ENCODE measurements at regions not wholly inside any gene's neighbourhood (a gene's known extent, or its start where the extent isn't known, plus 50 kb on each side); places are given as distances from the start of the nearest gene placed in this dataset.

DNA sequence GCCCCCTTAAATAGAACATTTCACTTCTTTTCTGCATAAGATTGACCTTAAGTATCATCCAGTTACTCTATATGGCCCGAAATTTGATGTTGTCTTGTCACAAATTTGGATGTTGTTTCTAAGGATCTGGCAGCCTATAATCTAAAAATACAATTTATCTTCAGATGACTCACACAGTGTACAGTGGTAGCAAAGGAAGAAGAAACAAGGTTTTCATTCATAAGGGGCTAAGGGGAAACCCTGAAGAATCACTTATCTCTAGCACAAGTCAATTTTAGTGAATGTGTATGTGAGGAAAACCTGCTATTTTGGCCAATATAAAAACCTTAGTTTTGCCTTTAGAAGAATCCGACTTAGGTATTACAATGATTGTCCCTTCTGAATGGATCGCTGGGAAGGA is 606.3 kb upstream of the LRFN5 start:
- no peak for DNase-seq (ENCODE audit: extremely low read depth, insufficient read length)
- TF ChIP-seq, protein P1, sequence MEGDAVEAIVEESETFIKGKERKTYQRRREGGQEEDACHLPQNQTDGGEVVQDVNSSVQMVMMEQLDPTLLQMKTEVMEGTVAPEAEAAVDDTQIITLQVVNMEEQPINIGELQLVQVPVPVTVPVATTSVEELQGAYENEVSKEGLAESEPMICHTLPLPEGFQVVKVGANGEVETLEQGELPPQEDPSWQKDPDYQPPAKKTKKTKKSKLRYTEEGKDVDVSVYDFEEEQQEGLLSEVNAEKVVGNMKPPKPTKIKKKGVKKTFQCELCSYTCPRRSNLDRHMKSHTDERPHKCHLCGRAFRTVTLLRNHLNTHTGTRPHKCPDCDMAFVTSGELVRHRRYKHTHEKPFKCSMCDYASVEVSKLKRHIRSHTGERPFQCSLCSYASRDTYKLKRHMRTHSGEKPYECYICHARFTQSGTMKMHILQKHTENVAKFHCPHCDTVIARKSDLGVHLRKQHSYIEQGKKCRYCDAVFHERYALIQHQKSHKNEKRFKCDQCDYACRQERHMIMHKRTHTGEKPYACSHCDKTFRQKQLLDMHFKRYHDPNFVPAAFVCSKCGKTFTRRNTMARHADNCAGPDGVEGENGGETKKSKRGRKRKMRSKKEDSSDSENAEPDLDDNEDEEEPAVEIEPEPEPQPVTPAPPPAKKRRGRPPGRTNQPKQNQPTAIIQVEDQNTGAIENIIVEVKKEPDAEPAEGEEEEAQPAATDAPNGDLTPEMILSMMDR (IDR thresholded peaks at IDR 0.05; ENCODE audit: insufficient read depth, low read length, poor library complexity, severe bottlenecking) = no peak
- no peaks in the 10 kb centered on the region for H3K36me3 ChIP-seq (ENCODE audit: control insufficient read depth, insufficient read depth, low read length)
- no peaks in the 10 kb centered on the region for H3K27me3 ChIP-seq (replicated peaks; ENCODE audit: control insufficient read depth, insufficient read depth, low read length)
- H3K4me3 ChIP-seq (replicated peaks; ENCODE audit: low read depth, low read length) = no peak overlapping the region

DNA sequence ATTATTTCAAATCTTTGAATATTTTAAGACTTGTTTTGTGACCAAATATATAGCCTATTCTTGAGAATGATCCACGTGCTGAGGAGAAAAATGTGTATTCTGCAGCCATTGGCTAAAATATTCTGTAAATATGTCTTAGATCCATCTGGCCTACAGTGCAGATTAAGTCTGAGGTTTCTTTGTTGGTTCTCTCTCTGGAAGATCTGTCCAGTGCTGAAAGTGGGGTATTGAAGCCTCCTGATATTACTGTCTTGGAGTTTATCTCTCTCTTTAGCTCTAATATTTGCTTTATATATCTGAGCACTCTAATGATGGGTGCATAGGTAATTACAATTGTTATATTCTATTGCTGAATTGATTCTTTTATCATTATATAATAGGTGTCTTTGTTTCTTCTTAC is 617.4 kb upstream of the LRFN5 start:
- no peaks in the 10 kb centered on the region for H3K27me3 ChIP-seq (replicated peaks; ENCODE audit: control insufficient read depth, insufficient read depth, low read length)
- H3K36me3 ChIP-seq (ENCODE audit: control insufficient read depth, insufficient read depth, low read length) = no peaks in the 10 kb centered on the region
- no peak overlapping the region for H3K4me3 ChIP-seq (replicated peaks; ENCODE audit: low read depth, low read length)
- TF ChIP-seq, protein P1 (IDR thresholded peaks at IDR 0.05; ENCODE audit: insufficient read depth, low read length, poor library complexity, severe bottlenecking) = no peak
- no peak for DNase-seq (ENCODE audit: extremely low read depth, insufficient read length)

DNA sequence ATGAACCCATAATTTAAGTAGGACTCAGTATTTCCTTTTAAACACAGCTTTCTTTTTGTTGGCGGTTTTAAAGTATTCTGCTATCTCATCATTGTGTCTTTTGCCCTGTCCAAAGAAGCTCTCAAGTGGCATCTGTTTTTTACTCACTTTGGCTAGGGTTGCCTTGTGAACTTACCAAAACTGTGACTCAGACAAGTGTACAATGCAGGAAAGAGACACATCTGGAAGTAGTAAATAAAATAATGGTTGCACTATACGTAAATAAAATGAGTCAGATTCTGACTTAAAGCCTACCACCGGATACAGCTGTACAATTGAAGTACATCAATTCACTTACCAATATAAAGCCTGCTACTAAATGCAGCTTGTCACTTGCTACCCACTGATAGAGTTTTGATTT is 619.2 kb upstream of the LRFN5 start:
- Histone ChIP-seq H3K36me3 (ENCODE audit: control insufficient read depth, insufficient read depth, low read length) (no peaks in the 10 kb centered on the region), H3K4me3 (replicated peaks; ENCODE audit: low read depth, low read length) (no peak overlapping the region), H3K27me3 (replicated peaks; ENCODE audit: control insufficient read depth, insufficient read depth, low read length) (no peaks in the 10 kb centered on the region)
- DNase-seq (ENCODE audit: extremely low read depth, insufficient read length) = no peak
- TF ChIP-seq, protein P1 (IDR thresholded peaks at IDR 0.05; ENCODE audit: insufficient read depth, low read length, poor library complexity, severe bottlenecking) = no peak

DNA sequence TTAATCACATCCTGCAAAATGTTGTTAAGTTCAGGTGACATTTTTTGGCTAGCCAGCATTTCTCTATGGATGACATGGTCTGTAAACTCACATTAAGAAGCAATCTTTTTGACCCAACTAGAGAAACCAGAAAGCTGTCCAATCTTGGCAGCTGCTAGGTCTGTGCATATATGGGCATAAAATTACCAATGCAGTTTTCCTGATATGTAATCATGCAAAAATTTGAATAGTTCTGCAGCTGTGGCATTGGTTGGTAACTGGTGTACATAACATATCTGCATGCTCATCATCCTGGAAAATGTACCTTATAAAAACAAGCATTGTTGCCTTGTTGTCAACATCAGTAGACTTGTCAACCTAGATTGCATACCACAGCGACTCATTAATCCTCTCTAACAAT is 620.0 kb upstream of the LRFN5 start:
- Histone ChIP-seq H3K27me3 (replicated peaks; ENCODE audit: control insufficient read depth, insufficient read depth, low read length) (no peaks in the 10 kb centered on the region), H3K36me3 (ENCODE audit: control insufficient read depth, insufficient read depth, low read length) (no peaks in the 10 kb centered on the region), H3K4me3 (replicated peaks; ENCODE audit: low read depth, low read length) (no peak overlapping the region)
- DNase-seq (ENCODE audit: extremely low read depth, insufficient read length) = no peak
- TF ChIP-seq, protein P1 (IDR thresholded peaks at IDR 0.05; ENCODE audit: insufficient read depth, low read length, poor library complexity, severe bottlenecking) = no peak

DNA sequence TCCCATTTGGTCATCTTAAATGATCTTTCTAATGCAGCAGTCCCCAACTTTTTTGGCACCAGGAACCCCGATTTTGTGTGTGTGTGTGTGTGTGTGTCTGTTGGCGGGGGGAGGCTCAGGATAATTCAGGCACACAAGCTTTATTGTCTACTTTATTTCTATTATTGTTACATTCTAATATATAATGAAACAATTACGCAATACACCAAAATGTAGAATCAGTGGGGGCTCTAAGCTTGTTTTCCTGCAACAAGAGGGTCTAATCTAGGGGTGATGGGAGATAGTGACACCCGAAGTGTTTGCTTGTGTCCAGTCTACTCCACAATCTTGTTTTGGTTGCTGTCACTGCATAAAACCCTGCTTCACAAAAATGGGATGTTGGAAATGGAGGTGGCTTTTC is 621.1 kb upstream of the LRFN5 start:
- H3K36me3 ChIP-seq (ENCODE audit: control insufficient read depth, insufficient read depth, low read length) = no peaks in the 10 kb centered on the region
- TF ChIP-seq, protein P1 (IDR thresholded peaks at IDR 0.05; ENCODE audit: insufficient read depth, low read length, poor library complexity, severe bottlenecking) = no peak
- no peaks in the 10 kb centered on the region for H3K27me3 ChIP-seq (replicated peaks; ENCODE audit: control insufficient read depth, insufficient read depth, low read length)
- no peak overlapping the region for H3K4me3 ChIP-seq (replicated peaks; ENCODE audit: low read depth, low read length)
- no peak for DNase-seq (ENCODE audit: extremely low read depth, insufficient read length)

DNA sequence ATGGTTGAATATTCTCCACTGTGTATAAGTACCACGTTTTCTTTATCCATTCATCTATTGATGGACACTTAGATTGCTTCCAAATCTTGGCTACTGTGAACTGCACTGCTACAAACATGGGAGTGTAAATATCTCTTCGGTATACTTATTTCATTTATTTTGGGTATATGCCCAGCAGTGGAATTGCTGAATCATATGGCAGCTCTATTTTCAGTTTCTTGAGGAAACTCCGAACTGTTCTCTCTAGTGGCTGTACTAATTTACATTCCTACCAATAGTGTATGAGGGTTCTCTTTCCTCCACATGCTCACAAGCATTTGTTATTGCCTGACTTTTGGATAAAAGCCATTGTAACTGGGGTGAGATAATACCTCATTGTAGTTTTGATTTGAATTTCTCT is 623.1 kb upstream of the LRFN5 start:
- TF ChIP-seq, protein P1 (IDR thresholded peaks at IDR 0.05; ENCODE audit: insufficient read depth, low read length, poor library complexity, severe bottlenecking) = no peak
- no peaks in the 10 kb centered on the region for H3K36me3 ChIP-seq (ENCODE audit: control insufficient read depth, insufficient read depth, low read length)
- DNase-seq (ENCODE audit: extremely low read depth, insufficient read length) = no peak

More for the DNA sequence above, 623.1 kb upstream of the LRFN5 start:
- Histone ChIP-seq H3K27me3 (replicated peaks; ENCODE audit: control insufficient read depth, insufficient read depth, low read length) (no peaks in the 10 kb centered on the region), H3K4me3 (replicated peaks; ENCODE audit: low read depth, low read length) (no peak overlapping the region)

All from GM06990 (cell line).